ENCODE measurements at regions not wholly inside any gene's neighbourhood (a gene's known extent, or its start where the extent isn't known, plus 50 kb on each side); places are given as distances from the start of the nearest gene placed in this dataset.

DNA sequence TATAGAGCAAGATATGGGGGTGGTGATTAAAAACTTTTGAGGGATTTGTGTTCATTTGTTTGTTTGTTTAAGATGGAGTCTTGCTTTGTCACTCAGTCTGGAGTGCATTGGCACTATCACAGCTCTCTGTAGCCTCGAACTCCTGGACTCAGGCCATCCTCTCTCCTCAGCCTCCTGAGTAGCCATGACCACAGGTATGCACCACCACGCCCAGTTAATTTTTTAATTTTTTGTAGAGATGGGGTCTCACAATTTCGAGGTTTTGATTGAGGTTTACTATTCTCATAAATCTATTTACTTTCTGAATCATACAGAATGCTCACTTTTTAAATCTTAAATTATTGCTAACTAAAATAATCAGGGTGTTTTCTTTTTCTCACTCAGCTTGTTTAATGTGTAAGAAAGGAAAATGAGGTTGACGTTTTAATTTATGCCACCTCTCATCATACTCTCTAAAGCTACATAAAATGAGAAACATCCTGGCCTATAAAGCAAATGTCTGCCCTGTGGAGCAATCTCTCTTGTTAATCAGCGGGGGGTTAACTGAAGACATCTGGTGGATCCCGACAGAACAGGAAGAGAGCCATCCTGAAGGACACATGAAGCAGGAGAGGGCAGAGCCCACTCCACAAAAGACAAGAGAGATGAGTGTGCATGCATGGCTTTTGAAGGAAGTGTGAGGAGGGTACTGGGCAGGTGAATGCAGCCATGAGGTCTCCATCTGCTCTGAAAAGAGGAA lies 589.1 kb upstream of the SLC8A1 start:
- no peak for DNase-seq (ENCODE audit: low read depth in 2 of 2)

DNA sequence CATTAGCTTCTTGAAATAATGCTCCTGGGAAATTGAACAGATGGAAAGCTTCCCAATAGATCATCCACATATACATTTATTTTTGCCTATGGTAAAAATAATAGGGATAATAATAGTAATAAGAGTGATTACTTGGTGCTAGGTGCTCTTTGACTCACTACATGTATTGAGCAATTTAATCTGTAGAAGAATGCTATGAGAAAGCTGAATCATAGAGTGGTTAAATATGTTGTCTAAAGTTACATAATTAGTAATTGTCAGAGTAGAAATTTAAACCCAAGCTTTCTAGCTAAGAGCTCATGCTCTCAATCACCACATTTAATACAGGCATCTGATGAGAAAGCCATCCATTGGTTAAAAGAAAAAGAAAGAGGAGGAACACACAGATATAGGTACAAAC lies 590.5 kb upstream of the SLC8A1 start:
- DNase-seq (ENCODE audit: low read depth in 2 of 2), result no peak

DNA sequence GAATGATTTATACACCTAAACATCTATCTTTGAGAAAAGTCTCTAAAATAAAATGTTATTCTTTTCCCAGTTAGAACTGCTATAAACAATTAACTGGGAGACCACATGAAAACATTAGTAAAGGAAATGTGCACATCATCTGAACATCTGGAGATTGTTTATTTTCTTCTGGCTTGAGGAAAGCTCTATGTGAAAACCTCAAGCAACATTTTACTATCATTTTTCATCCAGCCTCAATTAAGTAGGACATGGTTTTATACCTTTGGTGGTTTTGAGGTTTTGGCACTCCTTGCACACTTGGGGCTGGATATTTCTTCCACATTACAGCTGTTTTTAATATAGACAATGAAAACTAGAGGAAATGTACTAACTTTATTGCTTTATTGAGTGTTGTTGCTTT lies 609.5 kb upstream of the SLC8A1 start:
- no peak for DNase-seq (ENCODE audit: low read depth in 2 of 2)

DNA sequence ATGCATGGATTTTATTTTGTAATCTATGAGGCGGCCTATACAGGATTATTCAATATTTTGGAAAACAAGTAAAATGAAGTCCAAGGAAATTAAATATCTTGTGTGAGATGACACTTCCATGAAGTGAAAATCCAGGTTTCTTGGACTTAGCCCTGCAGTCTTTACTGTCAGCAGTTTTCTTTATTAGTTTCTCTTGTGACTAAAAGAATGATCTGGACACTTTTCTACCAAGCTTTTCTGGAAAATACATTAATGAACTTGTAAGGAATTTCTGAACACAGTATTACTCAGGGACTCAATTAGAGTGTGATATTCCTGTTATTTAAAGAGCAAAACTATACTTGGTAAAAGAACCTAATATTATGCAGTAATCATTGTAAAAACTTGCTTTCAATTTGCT lies 610.4 kb upstream of the SLC8A1 start:
- DNase-seq (ENCODE audit: low read depth in 2 of 2), result no peak

DNA sequence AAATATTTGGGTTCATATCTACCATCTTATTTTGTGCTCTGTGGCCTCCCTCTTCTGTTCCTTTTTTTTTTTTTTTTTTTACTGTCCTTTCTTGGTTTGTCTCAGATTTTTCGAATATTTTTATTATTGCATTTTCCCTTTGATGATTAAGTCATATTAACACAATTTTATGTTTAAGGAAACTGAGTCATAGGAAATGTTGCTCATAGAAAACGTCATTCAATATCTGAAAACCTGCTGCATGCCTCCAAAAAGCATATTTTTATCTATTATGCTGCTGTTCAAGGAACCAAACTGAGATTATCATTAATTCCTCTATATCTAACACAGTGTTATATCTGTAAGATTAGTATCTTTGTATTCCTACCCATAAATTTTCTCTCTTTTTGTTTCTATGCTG lies 614.3 kb upstream of the SLC8A1 start:
- DNase-seq (ENCODE audit: low read depth in 2 of 2), result no peak

DNA sequence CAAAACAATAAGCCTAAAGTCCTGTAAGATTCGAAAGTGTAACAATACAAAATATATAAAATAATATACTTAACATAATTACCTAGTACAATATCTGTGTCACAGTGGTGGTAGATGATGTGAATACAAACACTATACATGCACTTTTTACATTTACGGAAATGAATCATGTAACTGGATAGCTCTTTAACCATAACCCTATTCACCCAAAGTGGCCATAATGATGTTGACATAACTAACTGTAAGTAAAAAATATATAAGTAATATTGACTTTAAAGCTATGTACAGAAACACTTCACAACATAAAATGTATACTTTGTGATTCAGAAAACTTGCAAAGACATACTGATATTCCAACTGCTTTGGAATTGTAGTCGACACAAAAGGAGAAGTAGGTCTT lies 616.9 kb upstream of the SLC8A1 start:
- DNase-seq (ENCODE audit: low read depth in 2 of 2), result no peak

DNA sequence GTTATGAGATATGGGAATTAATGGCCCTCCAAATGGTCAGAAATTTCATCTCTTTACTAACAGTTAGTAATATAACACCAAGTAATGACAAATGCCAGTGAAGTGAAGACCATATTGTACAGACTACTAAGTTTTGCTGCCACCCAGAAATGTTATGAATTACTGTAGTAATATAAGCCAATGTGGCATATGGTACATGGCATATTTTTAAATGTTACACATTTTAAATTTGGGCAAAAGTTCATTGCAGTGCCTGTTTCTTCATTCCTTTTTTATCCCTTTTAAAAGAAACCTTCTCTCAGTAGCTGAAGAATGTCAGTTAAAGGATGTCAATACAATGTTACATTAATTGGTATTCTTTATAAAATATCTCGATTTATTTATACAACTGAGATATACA lies 626.5 kb upstream of the SLC8A1 start:
- no peak for DNase-seq (ENCODE audit: low read depth in 2 of 2)

DNA sequence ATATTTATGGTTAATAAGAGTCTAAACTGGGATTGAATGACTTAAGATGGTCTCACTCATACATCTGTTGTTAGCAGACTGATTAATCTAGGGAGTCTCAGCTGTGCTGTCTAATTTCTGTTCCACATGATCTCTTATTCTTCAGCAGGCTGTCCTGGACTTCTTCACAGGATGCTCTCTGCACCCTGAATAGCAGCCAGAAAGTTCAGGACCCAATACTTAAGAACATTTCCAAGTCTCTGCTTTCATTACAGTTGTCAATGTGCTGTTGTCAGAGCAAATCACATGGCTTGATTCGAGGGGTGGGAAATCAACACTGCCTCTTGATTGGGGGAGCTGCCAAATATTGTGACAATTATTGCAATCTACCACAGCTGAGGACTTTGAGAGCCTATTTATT lies 627.1 kb upstream of the SLC8A1 start:
- no peak for DNase-seq (ENCODE audit: low read depth in 2 of 2)

DNA sequence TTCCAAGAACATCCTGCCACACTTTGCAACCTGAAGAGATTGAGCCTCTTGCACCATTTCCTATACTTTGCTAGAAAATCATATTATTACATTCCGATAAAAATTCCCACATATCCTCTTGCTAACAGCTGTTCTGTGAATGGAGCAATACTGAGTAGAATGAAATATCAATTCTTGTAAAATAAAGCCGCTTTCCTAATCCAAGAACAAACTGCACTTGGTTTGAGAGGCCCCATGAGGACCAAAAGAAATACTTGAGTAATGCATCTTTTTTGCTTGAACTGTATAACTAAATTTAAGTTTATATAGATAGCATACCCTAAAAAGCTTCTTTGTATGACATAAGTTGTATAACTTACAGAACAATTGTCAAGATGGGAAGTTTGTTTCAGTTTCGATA lies 632.4 kb upstream of the SLC8A1 start:
- DNase-seq (ENCODE audit: low read depth in 2 of 2), result no peak

DNA sequence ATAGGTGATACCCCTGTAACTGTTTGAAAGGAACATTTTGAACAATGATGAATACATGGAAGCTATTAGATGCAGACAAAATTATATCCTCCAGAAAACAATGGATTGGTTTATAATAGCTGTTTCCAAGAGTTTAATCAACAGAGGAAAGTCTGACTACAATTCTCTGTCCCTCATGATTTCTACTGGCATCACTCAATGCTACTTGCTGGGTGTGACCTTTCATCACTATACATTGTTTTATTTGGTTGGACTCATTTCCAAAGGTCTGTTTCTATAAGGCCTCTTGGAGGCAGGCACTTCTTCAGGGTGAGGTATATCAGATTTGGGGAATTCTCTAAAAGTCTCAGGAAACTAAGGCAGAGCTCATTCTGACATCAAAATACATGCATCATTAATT lies 636.1 kb upstream of the SLC8A1 start:
- no peak for DNase-seq (ENCODE audit: low read depth in 2 of 2)

DNA sequence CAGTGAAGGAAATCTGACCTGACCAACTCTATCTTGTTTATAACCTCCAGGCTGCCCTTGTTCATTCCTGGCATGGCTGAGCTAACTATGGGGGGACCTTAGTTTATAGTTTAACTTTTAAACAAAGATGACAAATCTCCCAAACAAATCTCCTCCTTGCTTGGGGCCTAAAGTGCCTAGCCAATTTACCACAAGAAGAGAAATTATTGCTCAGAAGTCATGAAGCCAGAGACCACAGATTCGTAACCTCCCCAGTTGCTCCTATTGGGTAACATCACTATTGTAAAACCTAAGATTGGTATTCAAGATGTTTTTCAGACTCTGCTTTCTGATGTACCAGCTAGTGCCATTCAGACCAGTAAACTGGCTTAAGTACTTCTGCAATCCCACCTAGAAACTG lies 649.4 kb upstream of the SLC8A1 start:
- no peak for DNase-seq (ENCODE audit: low read depth in 2 of 2)

DNA sequence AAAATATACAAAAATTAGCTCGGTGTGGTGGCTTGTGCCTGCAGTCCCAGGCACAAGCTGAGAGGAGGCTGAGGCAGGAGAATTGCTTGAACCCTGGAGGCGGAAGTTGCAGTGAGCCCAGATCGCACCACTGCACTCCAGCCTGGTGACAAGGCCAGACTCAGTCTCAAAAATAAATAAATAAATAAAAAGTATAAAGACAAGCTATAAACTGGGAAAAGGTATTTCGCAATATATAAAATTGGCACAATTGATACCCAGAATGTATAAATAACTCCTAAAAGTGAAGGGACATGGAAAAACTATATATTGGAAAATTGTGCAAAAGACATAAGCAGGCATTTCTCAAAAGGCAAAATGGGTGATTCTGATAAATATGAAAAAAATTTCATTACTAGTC lies 657.9 kb upstream of the SLC8A1 start:
- no peak for DNase-seq (ENCODE audit: low read depth in 2 of 2)

DNA sequence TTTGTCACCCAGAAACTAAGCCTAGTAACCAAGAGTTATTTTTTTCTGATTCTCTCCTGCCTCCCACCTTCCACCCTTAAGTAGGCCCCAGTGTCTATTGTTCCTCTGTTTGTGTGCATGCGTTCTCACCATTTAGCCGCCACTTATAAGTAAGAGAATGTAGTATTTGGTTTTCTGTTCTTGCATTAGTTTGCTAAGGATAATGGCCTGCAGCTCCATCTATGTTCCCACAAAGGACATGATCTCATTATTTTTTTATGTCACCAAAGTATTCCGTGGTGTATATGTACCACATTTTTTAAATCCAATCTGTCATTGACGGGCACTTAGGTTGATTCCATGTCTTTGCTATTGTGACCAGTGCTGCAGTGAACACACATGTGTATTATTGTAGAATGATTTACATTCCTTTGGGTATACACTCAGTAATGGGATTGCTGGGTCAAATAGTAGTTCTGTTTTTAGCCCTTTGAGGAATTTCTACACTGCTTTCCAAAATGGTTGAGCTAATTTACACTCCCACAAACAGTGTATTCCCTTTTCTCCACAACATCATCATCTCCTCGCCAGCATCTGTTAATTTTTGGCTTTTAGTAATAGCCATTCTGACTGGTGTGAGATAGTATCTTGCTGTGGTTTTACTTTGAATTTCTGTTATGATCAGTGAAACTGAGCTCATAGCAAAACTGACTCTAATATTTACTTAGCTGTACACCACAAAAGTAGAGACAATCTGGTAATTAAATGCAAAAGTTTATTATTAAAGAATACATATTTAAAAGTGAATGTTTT lies 660.1 kb upstream of the SLC8A1 start:
- DNase-seq (ENCODE audit: low read depth in 2 of 2), result no peak

DNA sequence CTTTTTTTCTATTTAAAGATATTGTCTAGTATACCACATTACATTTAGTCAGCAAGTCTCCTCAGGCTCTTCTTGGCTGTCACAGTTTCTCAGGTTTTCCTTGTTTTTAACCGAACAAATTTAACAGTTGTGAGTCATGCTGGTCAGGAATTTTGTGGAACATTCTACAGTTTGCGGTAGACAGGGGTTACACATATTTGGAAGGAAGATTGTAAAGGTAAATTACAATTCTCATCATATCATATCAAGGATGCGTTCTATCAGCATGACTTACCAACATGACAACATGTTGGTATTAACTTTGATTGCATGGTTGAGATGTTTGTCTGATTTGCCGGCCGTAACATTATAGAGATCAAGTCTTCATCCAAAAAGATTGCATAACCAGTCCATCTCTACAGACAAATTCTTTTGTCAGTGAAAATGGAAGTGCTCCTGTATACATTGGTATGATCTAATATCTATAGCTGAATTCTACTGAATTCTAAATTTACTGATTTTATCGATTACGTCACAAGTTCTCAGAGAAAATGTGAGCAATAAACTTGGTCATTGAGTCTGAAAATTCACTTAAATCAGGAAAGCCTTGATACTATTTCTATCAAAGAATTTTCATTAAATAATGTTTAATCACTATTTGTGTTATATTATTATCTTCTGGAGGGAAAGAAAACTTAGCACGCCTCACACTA lies 664.4 kb upstream of the SLC8A1 start:
- DNase-seq (ENCODE audit: low read depth in 2 of 2), result no peak

DNA sequence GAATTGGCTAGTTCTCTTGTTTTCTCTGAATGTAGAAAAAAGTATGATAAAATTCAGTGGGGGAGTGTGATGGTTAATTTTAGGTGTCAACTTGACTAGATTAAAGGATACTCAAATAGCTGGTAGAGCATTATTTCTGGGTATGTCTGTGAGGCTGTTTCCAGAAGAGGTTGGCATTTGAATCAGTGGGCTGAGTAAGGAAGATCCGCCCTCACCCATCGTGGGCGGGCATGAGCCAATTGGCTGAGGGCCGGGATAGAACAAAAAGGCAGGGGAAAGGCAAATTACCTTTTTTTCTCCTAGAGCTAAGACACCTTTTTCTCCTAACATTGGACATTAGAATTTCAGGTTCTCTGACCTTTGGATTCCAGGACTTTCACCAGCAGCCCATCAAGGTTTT lies 667.6 kb upstream of the SLC8A1 start:
- DNase-seq (ENCODE audit: low read depth in 2 of 2), result no peak

DNA sequence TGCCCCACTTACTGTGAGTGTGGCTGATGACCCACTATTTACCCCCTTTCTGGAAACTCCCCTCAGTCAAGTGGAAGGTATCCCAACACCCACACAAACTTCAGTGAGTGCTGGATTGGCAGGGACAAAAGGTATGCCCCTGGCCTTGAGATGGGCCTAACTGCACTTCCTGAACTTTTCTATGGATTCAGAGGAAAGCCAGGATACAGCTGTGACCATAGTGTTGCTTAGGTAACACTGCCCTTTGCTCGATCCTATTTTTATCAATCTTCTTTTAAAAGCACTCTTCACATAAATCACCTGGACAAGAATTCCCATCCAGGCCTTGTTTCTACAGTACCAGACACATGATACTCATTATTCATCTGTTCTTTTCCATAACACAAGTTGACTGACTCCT lies 671.5 kb upstream of the SLC8A1 start:
- DNase-seq (ENCODE audit: low read depth in 2 of 2), result no peak

DNA sequence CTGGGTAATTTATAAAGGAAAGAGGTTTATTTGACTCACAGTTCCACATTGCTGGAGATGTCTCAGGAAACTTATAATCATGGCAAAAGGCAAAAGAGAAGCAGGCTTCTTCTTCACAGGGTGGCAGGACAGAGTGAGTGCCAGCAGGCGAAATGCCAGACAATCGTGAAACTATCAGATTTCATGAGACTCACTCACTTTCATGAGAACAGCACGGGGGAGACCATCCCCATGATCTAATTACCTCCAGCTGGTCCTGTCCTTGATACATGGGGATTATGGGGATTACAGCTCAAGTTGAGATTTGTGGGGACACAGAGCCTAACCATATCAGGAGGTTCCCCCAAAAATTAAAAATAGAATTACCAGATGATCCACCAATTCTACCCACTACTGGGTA lies 675.5 kb upstream of the SLC8A1 start:
- no peak for DNase-seq (ENCODE audit: low read depth in 2 of 2)

DNA sequence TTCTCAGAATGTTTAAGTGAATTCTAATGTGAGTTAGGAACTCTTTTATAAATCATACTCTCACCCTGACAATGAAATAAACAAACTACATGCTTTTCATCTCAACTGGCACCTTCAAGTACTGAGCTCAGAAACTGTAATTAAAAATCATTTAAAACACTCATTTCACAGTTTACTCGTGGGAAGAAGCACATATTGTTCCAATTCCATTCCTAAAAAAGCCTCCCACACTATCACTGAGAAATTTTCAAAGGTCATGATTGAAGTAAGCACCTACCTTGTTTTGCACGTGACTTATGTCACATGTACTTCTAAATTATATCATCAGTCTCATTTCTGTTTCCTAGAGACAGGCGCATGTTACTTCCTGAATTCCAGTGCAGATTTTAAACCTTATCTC lies 678.1 kb upstream of the SLC8A1 start:
- DNase-seq (ENCODE audit: low read depth in 2 of 2), result no peak

DNA sequence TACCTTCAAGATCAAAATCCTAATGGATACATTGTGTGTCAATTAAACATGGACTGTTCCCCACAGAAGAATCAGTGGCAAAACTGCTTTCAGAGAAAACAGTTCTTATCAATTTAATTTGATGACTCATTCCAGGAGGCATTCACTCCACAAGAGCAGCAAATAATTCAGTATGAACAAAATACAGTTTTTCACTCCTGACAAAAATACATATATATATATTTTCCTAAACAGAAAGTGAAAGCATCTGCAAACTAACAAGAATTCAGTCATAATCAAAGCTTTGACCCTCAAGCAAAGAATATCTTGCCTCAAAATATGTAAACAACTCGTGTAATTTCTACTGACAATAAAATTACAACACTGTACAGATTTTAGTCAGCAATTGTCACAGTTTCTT lies 685.1 kb upstream of the SLC8A1 start:
- no peak for DNase-seq (ENCODE audit: low read depth in 2 of 2)

DNA sequence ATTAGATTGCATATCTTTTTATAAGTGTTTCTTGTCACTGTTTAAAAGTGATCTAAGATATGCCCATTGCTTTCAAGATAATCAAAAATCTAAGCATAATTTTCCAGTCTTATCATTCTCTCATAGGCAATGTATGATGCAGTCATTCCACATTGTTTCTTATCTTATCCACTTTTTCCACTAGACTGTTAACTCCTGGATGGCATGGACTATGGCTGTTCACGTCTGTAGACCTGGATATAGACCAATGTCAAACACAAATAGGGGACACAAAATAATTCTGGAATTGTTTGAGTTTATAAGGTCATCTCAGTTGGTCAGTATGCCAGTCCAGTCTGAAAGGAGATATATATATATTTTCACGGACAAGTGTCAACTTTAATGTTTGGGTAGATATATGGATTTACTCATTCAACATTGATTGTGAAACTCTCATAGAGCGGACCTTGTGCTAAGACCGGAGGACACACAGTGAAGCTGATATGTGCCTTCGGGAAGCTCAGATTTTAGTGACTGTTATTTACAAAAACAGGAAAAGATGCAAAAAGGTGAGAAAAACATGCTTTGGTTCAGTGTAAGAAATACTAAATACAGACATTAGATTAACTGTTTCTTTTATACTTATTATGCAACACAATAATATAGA lies 689.4 kb upstream of the SLC8A1 start:
- no peak for DNase-seq (ENCODE audit: low read depth in 2 of 2)

DNA sequence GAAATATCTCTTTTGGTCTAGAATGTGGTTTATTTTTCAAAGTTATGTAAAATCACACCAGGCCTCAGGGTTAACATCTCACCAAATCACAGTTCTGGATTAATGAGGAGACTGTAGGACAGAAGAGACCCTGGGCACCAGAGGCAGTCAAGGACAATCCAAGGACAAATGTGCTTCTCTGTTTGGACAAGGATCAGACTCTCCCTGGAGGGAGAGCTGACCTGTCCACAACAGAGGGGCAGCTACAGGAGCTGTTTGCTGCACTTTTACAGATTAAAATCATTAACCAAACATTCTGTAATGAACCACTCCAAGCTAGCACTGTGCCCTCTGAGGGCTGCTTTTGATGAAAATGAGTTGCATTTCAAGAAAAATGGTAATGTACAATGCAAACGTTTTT lies 690.6 kb upstream of the SLC8A1 start:
- no peak for DNase-seq (ENCODE audit: low read depth in 2 of 2)

DNA sequence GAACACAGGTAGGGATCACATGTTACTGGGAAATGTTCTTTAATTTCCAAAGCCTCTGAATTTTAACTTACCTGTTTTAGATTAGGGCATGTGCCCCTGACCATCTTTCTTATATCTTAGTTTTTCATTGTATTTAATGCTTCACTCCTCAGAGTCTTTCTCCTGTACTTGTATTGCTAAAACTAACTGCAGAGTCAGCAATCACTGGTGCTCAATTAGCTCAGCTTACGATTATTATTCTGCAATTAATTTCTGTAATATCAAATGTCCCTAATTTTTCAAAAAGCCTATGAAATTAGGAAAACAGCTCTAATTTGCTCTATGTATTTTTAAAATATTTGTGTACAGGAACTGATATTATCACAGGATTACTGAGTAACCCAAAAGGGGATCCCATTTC lies 693.2 kb upstream of the SLC8A1 start:
- DNase-seq (ENCODE audit: low read depth in 2 of 2), result no peak

DNA sequence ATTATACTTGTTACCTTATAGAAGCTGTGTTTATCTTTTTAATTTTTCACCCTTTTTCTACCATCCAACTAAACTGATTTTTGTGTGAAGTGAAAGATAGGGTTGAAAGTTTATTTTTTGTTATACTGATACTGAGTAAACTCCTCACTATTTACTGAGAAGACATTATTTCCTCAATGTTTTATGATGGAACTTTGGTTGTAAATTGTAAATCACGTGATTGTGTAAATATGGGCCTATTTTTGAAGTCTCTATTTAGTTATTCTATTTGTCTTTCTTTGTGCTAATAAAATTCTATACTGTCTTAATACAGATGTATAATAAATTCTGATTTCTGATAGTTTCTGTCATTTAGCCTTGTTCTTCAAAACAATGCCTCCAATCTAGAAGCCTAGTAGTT lies 697.2 kb upstream of the SLC8A1 start:
- DNase-seq (ENCODE audit: low read depth in 2 of 2), result no peak
